ENCODE measurements at regions not wholly inside any gene's neighbourhood (a gene's known extent, or its start where the extent isn't known, plus 50 kb on each side); places are given as distances from the start of the nearest gene placed in this dataset.
"Not testable (repeated sequence)": the region's sequence is repeated elsewhere in the genome, so short reads cannot be mapped to it uniquely, and the experiment has no call there.

GRCh38 chr13:18322821-18323220 is 858.8 kb downstream of the TUBA3C start:
- DNase-seq (ENCODE audit: low spot score) = not testable (repeated sequence)

- not testable (repeated sequence) for DNase-seq (ENCODE audit: low spot score)
Measured at GRCh38 chr13:18319653-18320052, 862.0 kb downstream of the TUBA3C start.

GRCh38 chr13:18303240-18303813 is 878.3 kb downstream of the TUBA3C start:
- DNase-seq (ENCODE audit: low spot score) = not testable (repeated sequence)

GRCh38 chr13:18300968-18301367 is 880.7 kb downstream of the TUBA3C start:
- DNase-seq (ENCODE audit: low spot score) = not testable (repeated sequence)

- not testable (repeated sequence) for DNase-seq (ENCODE audit: low spot score)
Measured at GRCh38 chr13:18297359-18297758, 884.3 kb downstream of the TUBA3C start.

- not testable (repeated sequence) for DNase-seq (ENCODE audit: low spot score)
Measured at GRCh38 chr13:18296617-18297016, 885.0 kb downstream of the TUBA3C start.

- not testable (repeated sequence) for DNase-seq (ENCODE audit: low spot score)
Measured at GRCh38 chr13:18294311-18294710, 887.3 kb downstream of the TUBA3C start.

GRCh38 chr13:18286848-18287247 is 894.8 kb downstream of the TUBA3C start:
- not testable (repeated sequence) for DNase-seq (ENCODE audit: low spot score)

- not testable (repeated sequence) for DNase-seq (ENCODE audit: low spot score)
Measured at GRCh38 chr13:18285663-18286062, 896.0 kb downstream of the TUBA3C start.

- not testable (repeated sequence) for DNase-seq (ENCODE audit: low spot score)
Measured at GRCh38 chr13:18284040-18284439, 897.6 kb downstream of the TUBA3C start.

GRCh38 chr13:18281829-18282597 is 899.6 kb downstream of the TUBA3C start:
- DNase-seq (ENCODE audit: low spot score) = not testable (repeated sequence)

GRCh38 chr13:18280904-18281828 is 900.5 kb downstream of the TUBA3C start:
- DNase-seq (ENCODE audit: low spot score) = not testable (repeated sequence)

GRCh38 chr13:18279971-18280370 is 901.7 kb downstream of the TUBA3C start:
- DNase-seq (ENCODE audit: low spot score) = not testable (repeated sequence)

GRCh38 chr13:18277372-18277771 is 904.3 kb downstream of the TUBA3C start:
- DNase-seq (ENCODE audit: low spot score) = not testable (repeated sequence)

GRCh38 chr13:18276280-18276679 is 905.3 kb downstream of the TUBA3C start:
- not testable (repeated sequence) for DNase-seq (ENCODE audit: low spot score)

- not testable (repeated sequence) for DNase-seq (ENCODE audit: low spot score)
Measured at GRCh38 chr13:18273785-18274514, 907.7 kb downstream of the TUBA3C start.

GRCh38 chr13:18258801-18259419 is 922.7 kb downstream of the TUBA3C start:
- DNase-seq (ENCODE audit: low spot score) = not testable (repeated sequence)

GRCh38 chr13:18257686-18258085 is 923.9 kb downstream of the TUBA3C start:
- DNase-seq (ENCODE audit: low spot score) = not testable (repeated sequence)

GRCh38 chr13:18252848-18253247 is 928.8 kb downstream of the TUBA3C start:
- not testable (repeated sequence) for DNase-seq (ENCODE audit: low spot score)

GRCh38 chr13:18248533-18249240 is 932.9 kb downstream of the TUBA3C start:
- DNase-seq (ENCODE audit: low spot score) = not testable (repeated sequence)
